Activated naive CD8-positive, alpha-beta T cell treated with anti-CD3 and anti-CD28 coated beads, Interleukin-2, amount 10 ng/mL, durations not matched to agents 7 days and 5 days (primary cell): ENCODE measurements at regions not wholly inside any gene's neighbourhood (a gene's known extent, or its start where the extent isn't known, plus 50 kb on each side); places are given as distances from the start of the nearest gene placed in this dataset.
"Not testable (repeated sequence)": the region's sequence is repeated elsewhere in the genome, so short reads cannot be mapped to it uniquely, and the experiment has no call there.

ENCODE experiments used
- ATAC-seq: fragments of 150-1000 bp; cut with Tn5 transposase; one replicate; pipeline ENCODE4 v1.10.0; 2021; ENCODE audit warnings: low read depth, moderate library complexity
- POLR2A ChIA-PET: fragments of 350-600 bp; sonication (Branson Sonifier 250); formaldehyde crosslinking; loops from one replicate; lab custom pipeline; 2021; ENCODE audit warnings: antibody characterized with exemption; lab: Charles Lee
- DNase-seq: peaks from one replicate; pipeline ENCODE4 v3.0.0; 2021
- H3K27ac Mint-ChIP-seq: one replicate; pipeline ENCODE4 v1.8.0; 2022; ENCODE audit warnings: mild to moderate bottlenecking, mixed read lengths
- H3K27me3 Mint-ChIP-seq: one replicate; pipeline ENCODE4 v1.8.0; 2022; ENCODE audit warnings: mild to moderate bottlenecking, moderate library complexity, mixed read lengths
- H3K36me3 Mint-ChIP-seq: one replicate; pipeline ENCODE4 v1.8.0; 2021; ENCODE audit warnings: mild to moderate bottlenecking, mixed read lengths
- H3K4me1 Mint-ChIP-seq: one replicate; pipeline ENCODE4 v1.8.0; 2021; ENCODE audit warnings: mixed read lengths
- H3K4me3 Mint-ChIP-seq: one replicate; pipeline ENCODE4 v1.8.0; 2022; ENCODE audit warnings: mild to moderate bottlenecking, moderate library complexity, mixed read lengths
- H3K9me3 Mint-ChIP-seq: one replicate; pipeline ENCODE4 v1.8.0; 2021; ENCODE audit warnings: mixed read lengths

DNA sequence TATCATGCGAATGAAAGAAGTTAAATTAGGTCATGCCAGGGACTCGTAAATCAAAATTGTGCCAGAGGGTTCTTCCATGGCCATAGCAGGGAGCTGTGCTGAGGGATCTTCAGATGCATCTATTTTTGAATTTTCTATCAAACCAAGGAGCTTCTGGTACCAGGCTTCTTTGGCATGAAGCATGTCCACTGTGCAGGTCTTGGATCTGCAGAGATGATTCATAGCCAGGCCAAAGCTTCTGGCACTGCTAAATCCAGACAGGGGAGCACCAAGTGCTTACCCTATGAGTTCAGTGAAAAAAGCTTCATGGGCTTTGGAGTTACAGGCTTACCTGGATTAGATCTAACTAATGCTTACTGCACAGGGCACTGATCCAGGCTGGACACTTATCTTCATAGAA, 154.2 kb upstream of the DAB1 start:
- Mint-ChIP-seq H3K4me3 (no peak overlapping the region), H3K9me3 (no peaks in the 10 kb centered on the region), H3K27me3 (no peaks in the 10 kb centered on the region), H3K36me3 (no peaks in the 10 kb centered on the region), H3K4me1 (no peaks in the 10 kb centered on the region), H3K27ac (no peak overlapping the region)
- DNase-seq (no peak), ATAC-seq (no peak)
- POLR2A ChIA-PET, result no interaction called here

DNA sequence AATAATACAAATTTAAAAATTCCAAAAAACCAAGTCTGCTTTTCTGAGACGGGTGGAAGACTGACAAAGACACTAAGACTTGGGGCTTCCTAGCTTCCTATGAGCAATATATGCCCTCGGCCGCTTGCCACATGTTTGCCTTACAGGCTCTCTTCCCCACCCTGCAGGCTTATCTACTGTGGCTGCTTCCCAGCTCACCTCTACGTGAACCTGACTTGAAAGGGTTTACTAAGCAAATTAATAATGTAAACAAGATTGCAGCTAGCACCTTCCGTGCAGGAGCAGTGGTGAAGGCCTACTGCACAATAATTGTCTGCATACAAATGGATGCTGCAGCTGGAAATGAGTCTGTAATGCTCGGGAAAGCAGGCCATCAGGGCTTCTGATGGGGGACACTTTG, 152.9 kb upstream of the DAB1 start:
- Mint-ChIP-seq H3K4me3 (no peak overlapping the region), H3K27me3 (no peaks in the 10 kb centered on the region), H3K9me3 (no peaks in the 10 kb centered on the region), H3K4me1 (no peaks in the 10 kb centered on the region), H3K27ac (no peak overlapping the region), H3K36me3 (no peaks in the 10 kb centered on the region)
- no peak for DNase-seq
- POLR2A ChIA-PET, result no interaction called here
- no peak for ATAC-seq

DNA sequence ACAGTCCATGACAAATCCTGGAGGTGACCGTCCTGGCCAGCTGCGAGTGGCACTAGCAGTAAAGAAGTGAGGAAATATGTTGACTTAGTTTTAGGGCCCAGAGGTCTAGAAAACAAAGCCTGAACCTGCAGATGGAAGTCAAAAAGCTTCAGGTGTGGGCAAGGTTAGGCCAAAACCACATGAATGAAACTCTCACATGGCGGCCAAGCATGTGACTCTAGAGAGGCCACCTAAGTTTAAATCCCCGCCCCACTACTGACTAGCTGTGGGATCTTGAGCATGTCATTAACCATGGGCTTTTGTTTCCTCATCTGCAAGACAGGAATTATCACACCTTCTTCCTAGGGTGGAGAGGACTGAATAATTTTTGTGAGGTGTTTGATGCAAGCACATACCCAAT, 148.2 kb upstream of the DAB1 start:
- POLR2A ChIA-PET, result no interaction called here
- no peak overlapping the region for H3K27ac Mint-ChIP-seq
- no peaks in the 10 kb centered on the region for H3K36me3 Mint-ChIP-seq
- peaks cover 3% of the 10 kb centered on the region for H3K9me3 Mint-ChIP-seq
- no peaks in the 10 kb centered on the region for H3K4me1 Mint-ChIP-seq
- H3K4me3 Mint-ChIP-seq, result no peak overlapping the region
- ATAC-seq, result no peak
- H3K27me3 Mint-ChIP-seq, result no peaks in the 10 kb centered on the region
- no peak for DNase-seq

DNA sequence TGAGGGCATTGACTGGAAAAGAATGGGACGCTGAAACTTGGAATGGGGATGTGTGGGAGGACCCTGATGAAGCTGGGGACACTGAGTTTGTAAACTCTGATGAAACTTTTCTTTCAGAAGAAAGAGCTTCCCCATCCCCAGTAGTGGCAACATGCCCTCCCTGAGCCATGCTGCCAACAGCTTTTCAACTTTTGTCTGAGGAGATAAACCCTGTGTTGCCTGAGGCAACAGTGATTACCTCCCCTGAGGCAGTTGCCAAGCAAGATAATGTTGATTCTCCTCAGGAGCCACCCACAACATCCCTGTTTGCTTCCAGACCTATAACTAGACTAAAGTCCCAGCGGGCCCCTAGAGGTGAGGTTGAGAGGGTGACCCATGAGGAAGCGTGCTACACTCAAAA, 134.2 kb upstream of the DAB1 start:
- ATAC-seq, H3K9me3 Mint-ChIP-seq, DNase-seq, POLR2A ChIA-PET, H3K27me3 Mint-ChIP-seq, H3K36me3 Mint-ChIP-seq, H3K4me1 Mint-ChIP-seq, H3K4me3 Mint-ChIP-seq, H3K27ac Mint-ChIP-seq: not testable (repeated sequence)

DNA sequence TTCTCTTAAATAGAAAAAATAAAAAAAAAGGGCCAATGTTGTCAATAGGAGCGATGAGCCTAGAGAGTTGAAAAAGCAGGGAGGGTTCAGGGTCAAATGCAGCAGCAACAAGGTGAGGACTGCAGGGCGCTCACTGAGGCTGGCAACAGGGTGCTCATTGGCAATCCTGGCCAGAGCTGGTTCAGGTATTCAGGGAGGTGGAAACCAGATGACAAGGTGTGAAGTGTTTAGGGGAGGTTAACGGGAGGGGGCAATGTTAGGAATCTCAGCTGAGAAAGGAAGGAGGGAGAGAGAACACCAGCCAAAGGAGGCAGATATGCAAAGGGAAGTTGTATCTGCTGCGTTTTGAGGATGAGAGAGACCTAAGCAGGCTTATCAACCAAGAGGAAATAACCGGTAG, 129.8 kb upstream of the DAB1 start:
- DNase-seq, result no peak
- peaks cover 2% of the 10 kb centered on the region for H3K27me3 Mint-ChIP-seq
- H3K9me3 Mint-ChIP-seq, result peaks cover 4% of the 10 kb centered on the region

DNA sequence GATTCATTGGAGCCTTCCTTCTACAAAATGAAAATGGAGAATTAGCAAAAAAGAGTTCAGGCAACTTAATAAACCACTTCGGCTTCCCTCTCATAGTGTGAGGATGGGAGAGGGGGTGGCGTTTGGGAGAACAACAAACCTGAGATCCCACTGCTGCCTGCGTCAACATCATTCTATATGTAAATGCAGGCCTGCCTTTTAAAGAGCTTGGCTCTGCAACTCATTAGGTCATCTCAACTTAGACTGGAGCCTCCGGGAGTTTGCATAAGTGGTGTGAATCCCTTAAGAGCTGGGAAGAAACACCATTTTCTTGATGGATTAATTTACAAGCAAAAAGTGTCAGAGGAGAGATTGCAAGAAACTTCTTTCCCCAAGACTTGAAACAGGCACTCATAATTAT, 127.6 kb upstream of the DAB1 start:
- ATAC-seq (no peak), DNase-seq (no peak)
- peaks cover under 1% of the 10 kb centered on the region for H3K9me3 Mint-ChIP-seq
- H3K27me3 Mint-ChIP-seq, result peaks cover 2% of the 10 kb centered on the region
- no peak overlapping the region for H3K4me3 Mint-ChIP-seq
- H3K27ac Mint-ChIP-seq, result no peak overlapping the region
- H3K36me3 Mint-ChIP-seq, result no peaks in the 10 kb centered on the region
- POLR2A ChIA-PET, result no interaction called here
- H3K4me1 Mint-ChIP-seq, result no peaks in the 10 kb centered on the region

More for the DNA sequence above, 129.8 kb upstream of the DAB1 start:
- ATAC-seq, result no peak
- H3K36me3 Mint-ChIP-seq, result no peaks in the 10 kb centered on the region
- no peak overlapping the region for H3K27ac Mint-ChIP-seq
- POLR2A ChIA-PET, result no interaction called here
- H3K4me1 Mint-ChIP-seq, result no peaks in the 10 kb centered on the region
- no peak overlapping the region for H3K4me3 Mint-ChIP-seq

DNA sequence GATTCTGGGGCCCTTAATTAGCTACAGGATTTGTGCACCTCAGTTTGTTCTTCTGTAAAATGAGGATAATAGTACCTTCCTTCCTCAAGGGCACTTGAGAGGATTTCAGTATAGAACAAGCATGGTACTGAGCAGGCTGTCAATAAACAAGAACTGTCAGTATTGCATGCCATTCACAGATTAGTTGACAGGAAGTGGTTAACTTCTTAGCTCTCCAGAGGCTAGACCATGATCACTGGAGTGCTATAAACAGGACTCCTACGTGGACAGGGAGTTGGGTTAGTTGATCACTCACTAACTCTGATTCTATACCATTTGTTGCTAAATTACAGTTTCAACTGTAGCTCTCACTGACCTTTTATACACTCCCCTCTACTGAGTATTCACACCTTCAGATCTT, 126.2 kb upstream of the DAB1 start:
- ATAC-seq, result no peak
- no peak overlapping the region for H3K4me3 Mint-ChIP-seq

DNA sequence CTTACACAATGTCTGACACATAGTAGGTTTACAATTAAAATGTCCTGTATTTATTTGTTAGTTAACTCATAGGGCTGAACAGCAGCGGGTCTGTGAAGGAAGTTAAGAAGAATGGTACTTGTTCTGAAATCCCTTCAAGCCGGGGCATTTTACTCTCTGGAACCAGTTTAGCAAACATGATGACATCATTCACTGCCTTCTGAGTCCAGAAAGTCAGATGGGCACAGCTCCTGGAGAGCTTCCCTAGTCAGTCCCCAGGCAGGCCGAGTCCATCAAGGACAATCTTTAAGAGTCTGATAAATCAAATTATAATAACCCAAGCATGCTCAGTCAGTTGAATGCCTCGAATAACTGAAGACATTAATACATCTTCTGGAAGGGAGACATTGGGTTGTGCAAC, 125.4 kb upstream of the DAB1 start:
- peaks cover 4% of the 10 kb centered on the region for H3K9me3 Mint-ChIP-seq
- no peak overlapping the region for H3K4me3 Mint-ChIP-seq
- H3K36me3 Mint-ChIP-seq, result no peaks in the 10 kb centered on the region
- POLR2A ChIA-PET, result no interaction called here
- DNase-seq (no peak), ATAC-seq (no peak)
- no peaks in the 10 kb centered on the region for H3K4me1 Mint-ChIP-seq
- no peak overlapping the region for H3K27ac Mint-ChIP-seq
- peaks cover 4% of the 10 kb centered on the region for H3K27me3 Mint-ChIP-seq

More for the DNA sequence above, 126.2 kb upstream of the DAB1 start:
- Mint-ChIP-seq H3K9me3 (peaks cover 3% of the 10 kb centered on the region), H3K36me3 (no peaks in the 10 kb centered on the region), H3K4me1 (no peaks in the 10 kb centered on the region), H3K27ac (no peak overlapping the region), H3K27me3 (peaks cover 2% of the 10 kb centered on the region)
- POLR2A ChIA-PET, result no interaction called here
- no peak for DNase-seq

DNA sequence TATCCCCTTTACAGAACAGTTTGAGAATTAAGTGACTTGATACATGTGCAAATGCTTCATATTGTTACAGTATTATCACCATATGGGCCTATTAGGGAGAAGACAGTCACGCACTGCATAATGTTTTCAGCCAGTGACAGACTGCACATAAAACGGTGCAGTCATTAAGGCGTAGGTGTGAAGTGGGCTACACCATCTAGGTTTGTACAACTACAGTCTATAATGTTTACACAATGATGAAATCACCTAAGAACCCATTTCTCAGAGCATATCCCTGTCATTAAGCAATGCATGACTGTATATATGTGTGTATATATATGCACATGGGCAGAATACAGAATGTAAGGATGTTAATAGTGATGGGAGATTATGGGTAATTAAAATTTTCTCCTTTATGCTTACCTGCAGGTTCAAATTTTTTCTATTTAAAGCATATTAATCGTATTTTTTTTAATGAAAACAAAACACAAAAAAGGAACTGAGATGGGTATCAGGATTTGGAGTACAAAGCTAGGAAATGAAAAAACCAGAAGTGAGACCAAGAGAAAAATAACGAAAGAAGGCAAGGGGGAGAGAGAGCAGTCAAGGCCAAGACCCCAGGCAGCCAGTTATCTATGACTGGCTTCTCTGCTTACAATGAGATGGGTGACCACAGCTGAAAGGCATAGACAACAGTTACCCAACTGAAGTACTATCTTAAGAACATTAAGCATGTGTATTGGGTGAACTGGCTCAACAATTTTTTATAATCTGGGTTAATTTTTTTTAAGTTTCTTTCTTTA, 122.9 kb upstream of the DAB1 start:
- ATAC-seq, result no peak
- POLR2A ChIA-PET, result no interaction called here
- no peak overlapping the region for H3K27ac Mint-ChIP-seq
- peaks cover 4% of the 10 kb centered on the region for H3K27me3 Mint-ChIP-seq
- no peaks in the 10 kb centered on the region for H3K4me1 Mint-ChIP-seq
- H3K9me3 Mint-ChIP-seq, result peaks cover 7% of the 10 kb centered on the region
- no peaks in the 10 kb centered on the region for H3K36me3 Mint-ChIP-seq
- DNase-seq, result no peak
- H3K4me3 Mint-ChIP-seq, result no peak overlapping the region

DNA sequence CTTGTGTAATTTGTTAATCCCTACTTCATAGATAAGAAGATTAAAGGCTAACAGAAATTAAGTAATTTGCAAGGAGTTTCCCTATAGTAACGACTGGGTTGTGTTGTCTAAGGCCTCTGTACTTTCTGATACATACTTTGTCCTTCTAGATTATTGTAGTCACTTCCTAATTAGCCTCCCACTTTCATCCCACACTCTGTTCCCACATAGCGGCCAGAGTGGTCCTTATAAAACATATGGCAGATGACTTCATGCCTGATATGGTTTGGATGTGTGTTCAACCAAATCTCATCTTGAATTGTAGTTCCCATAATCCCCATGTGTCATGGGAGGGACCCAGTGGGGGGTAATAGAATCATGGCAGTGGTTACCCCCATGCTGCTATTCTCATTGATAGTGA, 120.5 kb upstream of the DAB1 start:
- Mint-ChIP-seq H3K36me3 (no peaks in the 10 kb centered on the region), H3K4me1 (no peaks in the 10 kb centered on the region), H3K27me3 (peaks cover 4% of the 10 kb centered on the region), H3K4me3 (no peak overlapping the region), H3K27ac (no peak overlapping the region), H3K9me3 (peaks cover 7% of the 10 kb centered on the region)
- POLR2A ChIA-PET, result no interaction called here
- DNase-seq (no peak), ATAC-seq (no peak)

DNA sequence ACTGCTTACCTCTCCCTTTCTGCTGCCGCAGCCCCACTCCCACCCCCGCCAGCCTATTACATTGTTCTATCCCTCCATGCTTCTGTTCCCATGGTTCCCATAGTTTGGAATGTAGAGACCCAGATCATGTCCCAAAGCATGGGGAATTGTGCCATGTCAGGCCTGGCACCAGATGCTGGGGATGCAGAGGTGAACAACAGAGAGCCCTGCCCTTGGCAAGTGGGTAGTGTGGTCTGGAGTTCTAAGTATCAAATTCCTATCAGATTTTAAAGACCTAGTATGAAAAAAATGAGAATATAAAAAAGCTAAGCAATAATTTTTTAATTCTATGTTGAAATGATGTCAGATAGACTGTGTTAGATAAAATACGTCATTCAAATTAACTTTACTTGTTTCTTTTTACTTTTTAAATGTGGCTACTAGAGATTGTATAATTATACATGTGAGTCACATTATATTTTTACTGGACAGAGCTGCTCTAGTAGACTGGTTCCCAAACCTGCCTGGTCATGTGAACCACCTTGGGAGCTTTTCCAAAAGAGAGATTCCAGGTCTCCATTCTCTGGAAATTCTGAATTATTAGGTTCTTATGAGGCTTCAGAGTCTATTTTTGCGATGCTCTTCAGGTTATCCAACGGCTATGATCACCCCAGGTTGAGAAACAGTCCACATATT, 113.0 kb upstream of the DAB1 start:
- H3K36me3 Mint-ChIP-seq, result no peaks in the 10 kb centered on the region
- H3K4me3 Mint-ChIP-seq, result no peak overlapping the region
- DNase-seq, result no peak
- H3K27me3 Mint-ChIP-seq, result no peaks in the 10 kb centered on the region
- no peak overlapping the region for H3K27ac Mint-ChIP-seq
- no peaks in the 10 kb centered on the region for H3K4me1 Mint-ChIP-seq
- no peaks in the 10 kb centered on the region for H3K9me3 Mint-ChIP-seq
- ATAC-seq, result no peak
- POLR2A ChIA-PET, result no interaction called here

DNA sequence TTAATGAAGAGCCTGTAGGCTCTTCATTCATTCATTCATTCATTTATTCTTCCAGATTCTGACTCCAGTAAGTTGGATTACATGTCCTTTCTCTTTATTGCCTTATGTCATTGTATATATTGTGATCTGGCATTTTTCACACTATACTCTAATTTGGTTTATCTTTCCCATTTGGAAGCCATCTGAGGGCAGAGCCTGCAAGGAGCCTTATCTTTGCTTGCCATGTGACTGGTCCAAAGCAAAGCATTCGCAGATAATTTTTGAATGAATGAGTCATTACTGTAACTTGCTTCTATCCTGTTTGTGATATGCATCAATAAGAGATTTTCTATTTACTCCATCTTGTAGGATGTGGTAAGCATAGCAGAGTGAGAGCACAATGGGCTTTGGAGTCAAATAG, 108.4 kb upstream of the DAB1 start:
- no peaks in the 10 kb centered on the region for H3K27me3 Mint-ChIP-seq
- H3K4me3 Mint-ChIP-seq, result no peak overlapping the region
- DNase-seq (no peak), ATAC-seq (no peak)
- peaks cover 2% of the 10 kb centered on the region for H3K9me3 Mint-ChIP-seq
- H3K4me1 Mint-ChIP-seq, result no peaks in the 10 kb centered on the region
- POLR2A ChIA-PET, result no interaction called here
- no peaks in the 10 kb centered on the region for H3K36me3 Mint-ChIP-seq
- no peak overlapping the region for H3K27ac Mint-ChIP-seq

DNA sequence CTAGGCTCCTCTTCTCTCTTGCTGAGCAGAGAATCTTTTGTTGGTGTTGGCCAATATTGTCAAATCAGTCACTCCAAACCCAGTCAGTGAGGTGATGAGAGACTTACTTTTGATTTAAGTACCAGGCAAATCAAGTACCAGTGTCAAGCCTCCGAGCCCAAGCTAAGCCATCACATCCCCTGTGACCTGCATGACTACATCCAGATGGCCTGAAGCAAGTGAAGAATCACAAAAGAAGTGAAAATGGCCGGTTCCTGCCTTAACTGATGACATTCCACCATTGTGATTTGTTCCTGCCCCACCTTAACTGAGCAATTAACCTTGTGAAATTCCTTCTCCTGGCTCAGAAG, 107.0 kb upstream of the DAB1 start:
- H3K4me3 Mint-ChIP-seq, H3K9me3 Mint-ChIP-seq, H3K27ac Mint-ChIP-seq, H3K36me3 Mint-ChIP-seq, H3K27me3 Mint-ChIP-seq, ATAC-seq, POLR2A ChIA-PET, DNase-seq, H3K4me1 Mint-ChIP-seq: not testable (repeated sequence)

DNA sequence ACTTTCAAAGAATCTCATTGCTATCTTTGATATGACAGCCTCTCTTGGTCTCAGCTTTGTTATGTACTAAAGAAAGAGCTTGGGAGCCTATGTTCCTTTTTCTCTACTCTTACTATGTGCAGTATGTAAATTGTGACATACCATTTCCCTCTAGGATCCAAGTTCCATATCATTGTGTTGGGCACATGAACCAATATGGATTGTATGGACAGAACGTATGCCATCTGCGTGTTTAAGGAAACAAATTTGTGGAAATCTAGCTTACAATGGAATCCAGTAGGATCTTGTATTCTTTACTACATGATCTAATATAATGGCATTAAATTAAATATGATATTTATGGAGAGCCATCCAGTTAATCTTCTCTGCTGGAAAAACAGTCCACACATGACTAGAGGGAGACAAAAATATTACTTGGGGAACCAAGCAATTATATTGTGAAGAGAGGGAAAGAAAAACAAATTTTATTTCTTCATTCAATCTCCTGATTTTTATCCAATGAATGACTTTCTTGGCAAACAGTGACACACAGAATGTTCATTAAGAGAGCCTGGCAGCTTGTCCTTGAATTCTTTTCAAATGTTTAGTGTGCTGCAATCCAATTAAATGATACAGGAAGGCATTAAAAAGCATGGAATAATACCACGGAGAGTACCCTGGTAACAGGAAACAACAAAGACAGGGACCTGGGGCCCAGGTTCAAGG, 106.5 kb upstream of the DAB1 start:
- peaks cover 2% of the 10 kb centered on the region for H3K9me3 Mint-ChIP-seq
- no peaks in the 10 kb centered on the region for H3K4me1 Mint-ChIP-seq
- ATAC-seq (no peak), DNase-seq (no peak)
- POLR2A ChIA-PET, result no interaction called here
- no peak overlapping the region for H3K4me3 Mint-ChIP-seq
- no peaks in the 10 kb centered on the region for H3K36me3 Mint-ChIP-seq
- H3K27me3 Mint-ChIP-seq, result no peaks in the 10 kb centered on the region
- no peak overlapping the region for H3K27ac Mint-ChIP-seq
